MCF 10A (cell line): ENCODE measurements at regions not wholly inside any gene's neighbourhood (a gene's known extent, or its start where the extent isn't known, plus 50 kb on each side); places are given as distances from the start of the nearest gene placed in this dataset.

ENCODE experiments used
- BruUV-seq: library from RNA; stranded (reverse); fragments of 400-500 nt; replicated peaks from 2 replicates; lab custom pipeline; 2021; lab: Mats Ljungman, UMichigan
- CTCF ChIA-PET: fragments of 300-600 bp; sonication (Branson Sonifier 250); formaldehyde crosslinking; extraction: SDS; loops from one replicate; lab custom pipeline; 2021; ENCODE audit warnings: antibody characterized with exemption, inconsistent platforms; lab: Yijun Ruan, JAX
- POLR2A ChIA-PET: fragments of 300-600, 350-650 bp; sonication (Branson Sonifier 250); formaldehyde crosslinking; extraction: SDS; loops from one replicate; lab custom pipeline; 2020; ENCODE audit warnings: antibody characterized with exemption, inconsistent platforms; lab: Yijun Ruan, JAX
- DNase-seq: peaks from one replicate; pipeline ENCODE4 v3.0.0-alpha.2; 2018; ENCODE audit not compliant: unreplicated experiment
- H3K27ac Mint-ChIP-seq: one replicate; pipeline ENCODE4 v1.8.0; 2022; ENCODE audit warnings: mild to moderate bottlenecking, low read depth, mixed read lengths; ENCODE audit not compliant: unreplicated experiment
- H3K27me3 Mint-ChIP-seq: one replicate; pipeline ENCODE4 v1.8.0; 2022; ENCODE audit warnings: mixed read lengths; ENCODE audit not compliant: insufficient read depth, unreplicated experiment
- H3K36me3 Mint-ChIP-seq: one replicate; pipeline ENCODE4 v1.8.0; 2022; ENCODE audit warnings: mild to moderate bottlenecking, moderate library complexity, mixed read lengths; ENCODE audit not compliant: insufficient read depth, unreplicated experiment
- H3K4me1 Mint-ChIP-seq: one replicate; pipeline ENCODE4 v1.8.0; 2022; ENCODE audit warnings: mixed read lengths; ENCODE audit not compliant: insufficient read depth, unreplicated experiment
- H3K4me3 Mint-ChIP-seq: one replicate; pipeline ENCODE4 v1.8.0; 2022; ENCODE audit warnings: mild to moderate bottlenecking, moderate library complexity, mixed read lengths; ENCODE audit not compliant: unreplicated experiment
- H3K9me3 Mint-ChIP-seq: one replicate; pipeline ENCODE4 v1.8.0; 2022; ENCODE audit warnings: mixed read lengths; ENCODE audit not compliant: unreplicated experiment
- intact Hi-C: fragments of 100-400 bp; cut with micrococcal nuclease; formaldehyde crosslinking; loops from 2 replicates; pipeline ENCODE4 v1.14.1; 2022
- TF ChIP-seq, protein P1 (sequence below): fragments of 200-600 bp; IDR thresholded peaks from one replicate; pipeline ENCODE4 v1.8.0; 2022; ENCODE audit warnings: antibody characterized with exemption, mild to moderate bottlenecking; ENCODE audit not compliant: unreplicated experiment

DNA sequence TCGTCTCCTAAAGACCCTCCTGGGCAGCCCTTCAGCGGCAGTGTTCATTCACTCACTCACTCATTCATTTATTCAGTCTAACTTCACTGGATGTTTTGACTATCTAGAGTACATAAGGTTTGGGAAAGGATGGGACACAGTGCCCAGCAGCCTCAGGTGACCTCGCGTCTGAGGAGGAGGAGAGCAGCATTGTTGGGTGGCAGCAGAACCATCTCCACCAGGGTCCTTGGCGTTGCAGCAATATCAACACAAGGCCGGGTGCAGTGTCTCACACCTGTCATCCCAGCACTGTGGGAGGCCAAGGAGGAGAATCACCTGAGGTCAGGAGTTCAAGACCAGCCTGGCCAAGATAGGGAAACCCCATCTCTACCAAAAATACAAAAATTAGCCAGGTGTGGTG is 408.0 kb downstream of the BRD1 start:
- ChIA-PET POLR2A (no interaction called here), CTCF (no interaction called here)
- Mint-ChIP-seq H3K4me1 (no peaks in the 10 kb centered on the region), H3K36me3 (no peaks in the 10 kb centered on the region), H3K27me3 (no peaks in the 10 kb centered on the region), H3K4me3 (no peak overlapping the region), H3K9me3 (peaks cover 31% of the 10 kb centered on the region), H3K27ac (no peak overlapping the region)
- TF ChIP-seq, protein P1, sequence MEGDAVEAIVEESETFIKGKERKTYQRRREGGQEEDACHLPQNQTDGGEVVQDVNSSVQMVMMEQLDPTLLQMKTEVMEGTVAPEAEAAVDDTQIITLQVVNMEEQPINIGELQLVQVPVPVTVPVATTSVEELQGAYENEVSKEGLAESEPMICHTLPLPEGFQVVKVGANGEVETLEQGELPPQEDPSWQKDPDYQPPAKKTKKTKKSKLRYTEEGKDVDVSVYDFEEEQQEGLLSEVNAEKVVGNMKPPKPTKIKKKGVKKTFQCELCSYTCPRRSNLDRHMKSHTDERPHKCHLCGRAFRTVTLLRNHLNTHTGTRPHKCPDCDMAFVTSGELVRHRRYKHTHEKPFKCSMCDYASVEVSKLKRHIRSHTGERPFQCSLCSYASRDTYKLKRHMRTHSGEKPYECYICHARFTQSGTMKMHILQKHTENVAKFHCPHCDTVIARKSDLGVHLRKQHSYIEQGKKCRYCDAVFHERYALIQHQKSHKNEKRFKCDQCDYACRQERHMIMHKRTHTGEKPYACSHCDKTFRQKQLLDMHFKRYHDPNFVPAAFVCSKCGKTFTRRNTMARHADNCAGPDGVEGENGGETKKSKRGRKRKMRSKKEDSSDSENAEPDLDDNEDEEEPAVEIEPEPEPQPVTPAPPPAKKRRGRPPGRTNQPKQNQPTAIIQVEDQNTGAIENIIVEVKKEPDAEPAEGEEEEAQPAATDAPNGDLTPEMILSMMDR: no peak
- no peak for DNase-seq
- BruUV-seq: no TSS peak
- intact Hi-C loops: no loop called here

DNA sequence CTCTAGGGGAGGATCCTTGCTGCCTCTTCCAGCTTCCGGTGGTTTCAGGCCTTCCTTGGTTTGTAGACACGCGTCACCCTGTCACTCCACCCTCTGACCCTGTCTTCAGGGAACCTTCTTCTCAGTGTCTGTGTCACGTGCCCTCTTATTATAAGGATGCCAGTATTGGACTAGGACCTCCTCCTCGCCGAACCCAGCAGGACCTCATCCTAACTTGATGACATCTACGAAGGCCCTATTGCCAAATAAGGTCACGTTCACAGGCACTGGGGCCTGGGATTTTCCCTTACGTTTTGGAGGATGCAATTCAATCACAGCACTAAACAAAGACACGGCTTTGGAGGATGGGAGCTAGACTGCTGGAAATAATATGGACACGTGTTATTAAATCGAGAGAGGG is 408.7 kb downstream of the BRD1 start:
- no peaks in the 10 kb centered on the region for H3K27me3 Mint-ChIP-seq
- no peaks in the 10 kb centered on the region for H3K36me3 Mint-ChIP-seq
- no peak overlapping the region for H3K4me3 Mint-ChIP-seq
- intact Hi-C loops: no loop called here
- no peak for DNase-seq
- peaks cover 24% of the 10 kb centered on the region for H3K9me3 Mint-ChIP-seq
- H3K4me1 Mint-ChIP-seq: no peaks in the 10 kb centered on the region
- H3K27ac Mint-ChIP-seq: no peak overlapping the region
- CTCF ChIA-PET: no interaction called here
- TF ChIP-seq, protein P1: no peak
- POLR2A ChIA-PET: no interaction called here
- BruUV-seq: no TSS peak

DNA sequence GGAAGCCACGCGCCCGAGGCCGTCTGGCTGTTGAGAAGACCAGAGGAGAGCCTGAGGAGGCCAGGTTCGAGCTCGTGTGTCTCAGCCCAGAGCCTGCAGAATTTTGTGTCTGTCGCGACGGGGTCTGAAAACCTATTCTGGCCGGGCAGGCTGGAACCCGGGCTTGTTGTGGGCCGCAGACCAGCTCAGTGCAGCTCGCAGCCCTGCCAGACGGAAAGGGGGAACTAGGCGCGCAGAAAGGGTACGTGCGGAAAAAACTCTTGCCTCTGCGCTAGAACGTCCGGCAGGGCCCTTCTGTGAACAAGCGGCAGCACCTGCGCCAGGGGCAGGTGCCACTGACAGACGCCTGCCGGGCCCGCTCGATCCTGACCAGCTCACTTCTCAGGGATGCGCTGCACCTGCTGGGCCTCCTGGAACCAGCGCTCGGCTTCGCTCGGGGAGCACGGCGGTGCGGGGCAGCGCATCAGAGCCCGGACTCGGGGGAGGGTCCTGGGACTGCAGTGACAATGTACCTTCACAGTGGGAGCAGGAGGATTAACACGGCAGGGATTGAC is 409.3 kb downstream of the BRD1 start:
- H3K36me3 Mint-ChIP-seq: no peaks in the 10 kb centered on the region
- TF ChIP-seq, protein P1: no peak
- CTCF ChIA-PET: no interaction called here
- no peak overlapping the region for H3K27ac Mint-ChIP-seq
- intact Hi-C loops: no loop called here
- peaks cover 20% of the 10 kb centered on the region for H3K9me3 Mint-ChIP-seq
- H3K4me1 Mint-ChIP-seq: no peaks in the 10 kb centered on the region
- BruUV-seq: no TSS peak
- no peaks in the 10 kb centered on the region for H3K27me3 Mint-ChIP-seq
- no peak overlapping the region for H3K4me3 Mint-ChIP-seq
- no peak for DNase-seq
- POLR2A ChIA-PET: no interaction called here

DNA sequence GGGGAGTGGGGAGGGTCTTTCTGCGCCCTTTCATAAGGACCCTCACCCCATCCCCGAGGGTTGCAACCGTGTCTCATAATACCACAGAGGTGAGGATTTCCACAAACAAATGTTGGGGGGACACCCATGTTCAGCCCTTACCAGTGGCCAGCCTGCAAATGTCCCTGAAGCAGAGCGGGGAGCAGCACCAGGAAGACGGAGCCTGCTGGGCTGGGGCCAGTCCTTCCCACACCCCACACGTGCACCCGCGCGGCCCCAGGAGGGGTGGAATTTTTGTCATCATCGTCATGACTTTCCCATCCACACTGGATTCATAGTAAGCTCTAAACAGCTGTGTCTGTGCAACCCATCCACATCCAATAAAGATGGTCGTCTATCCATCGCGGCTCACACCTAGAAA is 409.8 kb downstream of the BRD1 start:
- Mint-ChIP-seq H3K4me3 (no peak overlapping the region), H3K9me3 (peaks cover 23% of the 10 kb centered on the region), H3K36me3 (no peaks in the 10 kb centered on the region), H3K27ac (no peak overlapping the region), H3K4me1 (no peaks in the 10 kb centered on the region), H3K27me3 (no peaks in the 10 kb centered on the region)
- no peak for DNase-seq
- CTCF ChIA-PET: no interaction called here
- POLR2A ChIA-PET: no interaction called here
- no TSS peak for BruUV-seq
- TF ChIP-seq, protein P1: no peak
- intact Hi-C loops: no loop called here
